GM12878 (cell line): ENCODE measurements at regions not wholly inside any gene's neighbourhood (a gene's known extent, or its start where the extent isn't known, plus 50 kb on each side); places are given as distances from the start of the nearest gene placed in this dataset.

Experiments used
- ATAC-seq: fragments of 200-7000 bp; cut with Tn5 transposase; 3 replicates; pipeline ENCODE4 v1.9.1; 2020; ENCODE audit warnings: mild to moderate bottlenecking, moderate library complexity
- BruUV-seq: library from RNA; stranded (reverse); fragments of 400-500 nt; replicated peaks from 2 replicates; lab custom pipeline; 2021; lab: Mats Ljungman, UMichigan
- CTCF ChIA-PET: fragments of 300-600 bp; sonication (Branson Sonifier 250); formaldehyde crosslinking; extraction: SDS; loops from one replicate; lab custom pipeline; 2021; ENCODE audit warnings: inconsistent platforms; lab: Yijun Ruan, JAX
- POLR2A ChIA-PET: fragments of 350-600 bp; formaldehyde crosslinking; extraction: SDS; loops from one replicate; lab custom pipeline; 2021; ENCODE audit warnings: inconsistent platforms; lab: Charles Lee
- RAD21 ChIA-PET: fragments of 300-600 bp; sonication (Branson Sonifier 250); formaldehyde crosslinking; loops from one replicate; lab custom pipeline; 2023; ENCODE audit warnings: antibody characterized with exemption; ENCODE audit not compliant: unreplicated experiment; lab: Charles Lee
- SMC1A ChIA-PET: fragments of 300-600 bp; sonication (Branson Sonifier 250); formaldehyde crosslinking; loops from one replicate; lab custom pipeline; 2023; ENCODE audit not compliant: unreplicated experiment, uncharacterized antibody; lab: Charles Lee
- DNase-seq: peaks from one replicate; pipeline ENCODE4 v3.0.0-alpha.2; 2011; ENCODE audit warnings: low read depth, low spot score
- FAIRE-seq: peaks from 3 replicates; lab custom pipeline; 2011; peaks lifted over from hg19 to GRCh38; lab: Jason Lieb, UNC
- H2AFZ ChIP-seq: 2 replicates; pipeline ENCODE4 v1.6.0; 2011; ENCODE audit warnings: low read depth, low read length, control low read depth; ENCODE audit not compliant: control insufficient read depth
- H3K27ac ChIP-seq: 2 replicates; pipeline ENCODE4 v1.5.1; 2011; ENCODE audit warnings: control low read depth; ENCODE audit not compliant: control insufficient read depth, insufficient read depth
- H3K27me3 ChIP-seq, 2 experiments: replicated peaks in 1 of 2; 2 replicates each; pipeline versions ENCODE4 v1.6.0 to v1.6.1; 2011; ENCODE audit warnings: low read length in 1 of 2; ENCODE audit not compliant: control insufficient read depth in 2 of 2, insufficient read depth in 2 of 2
- H3K36me3 ChIP-seq, 2 experiments: 2 replicates each; pipeline ENCODE4 v1.5.1; 2011; ENCODE audit warnings: low read length in 1 of 2; ENCODE audit not compliant: control insufficient read depth in 2 of 2, insufficient read depth in 2 of 2
- H3K4me1 ChIP-seq: 2 replicates; pipeline ENCODE4 v1.6.1; 2011; ENCODE audit warnings: mild to moderate bottlenecking, low read length, moderate library complexity, mixed read lengths; ENCODE audit not compliant: control insufficient read depth, insufficient read depth
- H3K4me2 ChIP-seq: 2 replicates; pipeline ENCODE4 v1.6.0; 2011; ENCODE audit warnings: control low read depth; ENCODE audit not compliant: control insufficient read depth, insufficient read depth
- H3K4me3 ChIP-seq: fragments of 200-600 bp; sonication (generic); 2 replicates; pipeline ENCODE4 v1.5.1; 2016
- H3K79me2 ChIP-seq: 2 replicates; pipeline ENCODE4 v1.6.0; 2011; ENCODE audit warnings: low read length; ENCODE audit not compliant: control insufficient read depth, insufficient read depth
- H3K9ac ChIP-seq: 2 replicates; pipeline ENCODE4 v1.8.0; 2011; ENCODE audit warnings: low read length, control low read depth, mixed read lengths; ENCODE audit not compliant: control insufficient read depth, insufficient read depth
- H3K9me3 ChIP-seq: replicated peaks from 3 replicates; pipeline ENCODE4 v1.5.1; 2011; ENCODE audit warnings: mild to moderate bottlenecking, low read length; ENCODE audit not compliant: control insufficient read depth, insufficient read depth
- H4K20me1 ChIP-seq: 2 replicates; pipeline ENCODE4 v1.6.0; 2011; ENCODE audit not compliant: control insufficient read depth, insufficient read depth
- GATAD2B ChIP-seq: fragments of 450-650 bp; conservative IDR thresholded peaks from 2 replicates; pipeline ENCODE4 v1.6.1; 2017; ENCODE audit warnings: low read depth, mild to moderate bottlenecking, moderate library complexity
- whole genome bisulfite sequencing: methylation state at CpG from one replicate; pipeline ENCODE4 v1.1.6; 2016; ENCODE audit warnings: low lambda C conversion rate; ENCODE audit not compliant: insufficient replicate concordance, insufficient coverage; ENCODE audit errors: missing lambda C conversion rate; 5-methylcytosine and 5-hydroxymethylcytosine counted together
- in situ Hi-C: fragments of 300-500 bp; cut with MboI; formaldehyde crosslinking; loops from 9 replicates; pipeline ENCODE4 v1.14.3; 2018; ENCODE audit warnings: mixed read lengths
- intact Hi-C: fragments of 100-400 bp; cut with micrococcal nuclease; formaldehyde crosslinking; loops from one replicate; pipeline ENCODE4 v1.14.2; 2022; ENCODE audit not compliant: unreplicated experiment
- TF ChIP-seq, protein P1 (sequence below): fragments of 450-650 bp; conservative IDR thresholded peaks from 2 replicates; pipeline ENCODE4 v1.6.1; 2017; ENCODE audit warnings: mild to moderate bottlenecking, moderate library complexity
- TF ChIP-seq, protein P2 (sequence below): IDR thresholded peaks from 2 replicates; pipeline ENCODE4 v1.6.1; 2012; ENCODE audit warnings: mild to moderate bottlenecking, low read depth, low read length
- TF ChIP-seq, protein P3 (sequence below): fragments of 450-650 bp; formaldehyde crosslinking; IDR thresholded peaks from 2 replicates; pipeline ENCODE4 v1.4.0; 2022; ENCODE audit warnings: mild to moderate bottlenecking, moderate library complexity
- TF ChIP-seq, protein P4 (sequence below): fragments of 450-650 bp; IDR thresholded peaks from 2 replicates; pipeline ENCODE4 v1.6.1; 2017; ENCODE audit warnings: borderline replicate concordance

DNA sequence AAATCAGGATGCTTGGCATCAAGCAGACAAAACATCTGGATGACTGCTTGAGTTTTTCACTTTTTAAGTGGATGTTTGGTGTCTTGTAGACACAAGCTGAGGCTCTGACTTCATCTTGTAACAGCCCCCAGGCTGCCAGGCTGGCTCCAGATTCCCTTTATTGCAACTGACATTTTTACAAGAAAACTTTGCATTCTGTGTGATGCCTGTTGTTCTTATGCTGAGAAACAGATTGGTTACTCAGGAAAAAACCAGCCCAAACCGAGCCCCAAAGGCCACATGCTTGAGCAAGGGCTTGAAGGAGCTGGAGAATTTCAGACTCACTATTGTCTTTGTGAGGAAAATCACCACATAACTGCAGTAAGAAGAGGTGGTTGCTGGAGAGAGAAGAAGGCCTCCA, 98.4 kb upstream of the PREP start (continued):
- TF ChIP-seq, protein P1, sequence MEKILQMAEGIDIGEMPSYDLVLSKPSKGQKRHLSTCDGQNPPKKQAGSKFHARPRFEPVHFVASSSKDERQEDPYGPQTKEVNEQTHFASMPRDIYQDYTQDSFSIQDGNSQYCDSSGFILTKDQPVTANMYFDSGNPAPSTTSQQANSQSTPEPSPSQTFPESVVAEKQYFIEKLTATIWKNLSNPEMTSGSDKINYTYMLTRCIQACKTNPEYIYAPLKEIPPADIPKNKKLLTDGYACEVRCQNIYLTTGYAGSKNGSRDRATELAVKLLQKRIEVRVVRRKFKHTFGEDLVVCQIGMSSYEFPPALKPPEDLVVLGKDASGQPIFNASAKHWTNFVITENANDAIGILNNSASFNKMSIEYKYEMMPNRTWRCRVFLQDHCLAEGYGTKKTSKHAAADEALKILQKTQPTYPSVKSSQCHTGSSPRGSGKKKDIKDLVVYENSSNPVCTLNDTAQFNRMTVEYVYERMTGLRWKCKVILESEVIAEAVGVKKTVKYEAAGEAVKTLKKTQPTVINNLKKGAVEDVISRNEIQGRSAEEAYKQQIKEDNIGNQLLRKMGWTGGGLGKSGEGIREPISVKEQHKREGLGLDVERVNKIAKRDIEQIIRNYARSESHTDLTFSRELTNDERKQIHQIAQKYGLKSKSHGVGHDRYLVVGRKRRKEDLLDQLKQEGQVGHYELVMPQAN = no peak

DNA sequence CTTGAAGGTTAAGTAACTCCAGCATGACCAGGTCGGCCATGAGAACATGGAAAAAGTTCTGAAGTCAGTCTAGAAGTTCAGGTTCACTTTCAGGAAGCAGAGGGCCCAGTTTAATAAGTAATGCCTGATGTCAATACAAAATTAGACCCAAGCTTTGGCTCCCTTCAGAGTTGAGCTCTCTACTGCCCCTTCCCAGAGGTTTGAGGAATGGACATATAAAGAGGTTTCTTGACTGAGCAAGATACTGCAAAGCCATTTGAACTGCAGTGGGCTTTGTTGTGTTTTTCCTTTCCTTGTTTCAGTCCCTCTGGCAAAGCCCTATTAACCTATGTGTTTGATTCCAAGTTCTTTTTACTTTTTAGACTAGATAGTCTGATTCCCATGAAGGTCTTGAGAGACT, 97.8 kb upstream of the PREP start:
- ChIA-PET POLR2A (no interaction called here), SMC1A (interaction anchor here (1.0 to 6.5 kb wide), 7 partner anchors 10 to 249 kb away, joined by 3 to 42 read pairs (median 4); no protein-coding TSS in a partner anchor), RAD21 (no interaction called here), CTCF (interaction anchor here (0.6 to 1.4 kb wide), 3 partner anchors 10 to 722 kb away, joined by 3 read pairs; no protein-coding TSS in a partner anchor)
- TF ChIP-seq, protein P2, sequence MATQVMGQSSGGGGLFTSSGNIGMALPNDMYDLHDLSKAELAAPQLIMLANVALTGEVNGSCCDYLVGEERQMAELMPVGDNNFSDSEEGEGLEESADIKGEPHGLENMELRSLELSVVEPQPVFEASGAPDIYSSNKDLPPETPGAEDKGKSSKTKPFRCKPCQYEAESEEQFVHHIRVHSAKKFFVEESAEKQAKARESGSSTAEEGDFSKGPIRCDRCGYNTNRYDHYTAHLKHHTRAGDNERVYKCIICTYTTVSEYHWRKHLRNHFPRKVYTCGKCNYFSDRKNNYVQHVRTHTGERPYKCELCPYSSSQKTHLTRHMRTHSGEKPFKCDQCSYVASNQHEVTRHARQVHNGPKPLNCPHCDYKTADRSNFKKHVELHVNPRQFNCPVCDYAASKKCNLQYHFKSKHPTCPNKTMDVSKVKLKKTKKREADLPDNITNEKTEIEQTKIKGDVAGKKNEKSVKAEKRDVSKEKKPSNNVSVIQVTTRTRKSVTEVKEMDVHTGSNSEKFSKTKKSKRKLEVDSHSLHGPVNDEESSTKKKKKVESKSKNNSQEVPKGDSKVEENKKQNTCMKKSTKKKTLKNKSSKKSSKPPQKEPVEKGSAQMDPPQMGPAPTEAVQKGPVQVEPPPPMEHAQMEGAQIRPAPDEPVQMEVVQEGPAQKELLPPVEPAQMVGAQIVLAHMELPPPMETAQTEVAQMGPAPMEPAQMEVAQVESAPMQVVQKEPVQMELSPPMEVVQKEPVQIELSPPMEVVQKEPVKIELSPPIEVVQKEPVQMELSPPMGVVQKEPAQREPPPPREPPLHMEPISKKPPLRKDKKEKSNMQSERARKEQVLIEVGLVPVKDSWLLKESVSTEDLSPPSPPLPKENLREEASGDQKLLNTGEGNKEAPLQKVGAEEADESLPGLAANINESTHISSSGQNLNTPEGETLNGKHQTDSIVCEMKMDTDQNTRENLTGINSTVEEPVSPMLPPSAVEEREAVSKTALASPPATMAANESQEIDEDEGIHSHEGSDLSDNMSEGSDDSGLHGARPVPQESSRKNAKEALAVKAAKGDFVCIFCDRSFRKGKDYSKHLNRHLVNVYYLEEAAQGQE = no peak
- TF ChIP-seq, protein P3, sequence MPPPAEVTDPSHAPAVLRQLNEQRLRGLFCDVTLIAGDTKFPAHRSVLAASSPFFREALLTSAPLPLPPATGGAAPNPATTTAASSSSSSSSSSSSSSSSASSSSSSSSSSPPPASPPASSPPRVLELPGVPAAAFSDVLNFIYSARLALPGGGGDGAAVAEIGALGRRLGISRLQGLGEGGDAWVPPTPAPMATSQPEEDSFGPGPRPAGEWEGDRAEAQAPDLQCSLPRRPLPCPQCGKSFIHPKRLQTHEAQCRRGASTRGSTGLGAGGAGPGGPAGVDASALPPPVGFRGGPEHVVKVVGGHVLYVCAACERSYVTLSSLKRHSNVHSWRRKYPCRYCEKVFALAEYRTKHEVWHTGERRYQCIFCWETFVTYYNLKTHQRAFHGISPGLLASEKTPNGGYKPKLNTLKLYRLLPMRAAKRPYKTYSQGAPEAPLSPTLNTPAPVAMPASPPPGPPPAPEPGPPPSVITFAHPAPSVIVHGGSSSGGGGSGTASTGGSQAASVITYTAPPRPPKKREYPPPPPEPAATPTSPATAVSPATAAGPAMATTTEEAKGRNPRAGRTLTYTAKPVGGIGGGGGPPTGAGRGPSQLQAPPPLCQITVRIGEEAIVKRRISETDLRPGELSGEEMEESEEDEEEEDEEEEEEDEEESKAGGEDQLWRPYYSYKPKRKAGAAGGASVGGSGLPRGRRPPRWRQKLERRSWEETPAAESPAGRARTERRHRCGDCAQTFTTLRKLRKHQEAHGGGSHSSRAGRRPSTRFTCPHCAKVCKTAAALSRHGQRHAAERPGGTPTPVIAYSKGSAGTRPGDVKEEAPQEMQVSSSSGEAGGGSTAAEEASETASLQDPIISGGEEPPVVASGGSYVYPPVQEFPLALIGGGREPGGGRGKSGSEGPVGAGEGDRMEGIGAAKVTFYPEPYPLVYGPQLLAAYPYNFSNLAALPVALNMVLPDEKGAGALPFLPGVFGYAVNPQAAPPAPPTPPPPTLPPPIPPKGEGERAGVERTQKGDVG (CRISPR knock-in tag) = no peak
- no peak for TF ChIP-seq GATAD2B
- TF ChIP-seq, protein P4, sequence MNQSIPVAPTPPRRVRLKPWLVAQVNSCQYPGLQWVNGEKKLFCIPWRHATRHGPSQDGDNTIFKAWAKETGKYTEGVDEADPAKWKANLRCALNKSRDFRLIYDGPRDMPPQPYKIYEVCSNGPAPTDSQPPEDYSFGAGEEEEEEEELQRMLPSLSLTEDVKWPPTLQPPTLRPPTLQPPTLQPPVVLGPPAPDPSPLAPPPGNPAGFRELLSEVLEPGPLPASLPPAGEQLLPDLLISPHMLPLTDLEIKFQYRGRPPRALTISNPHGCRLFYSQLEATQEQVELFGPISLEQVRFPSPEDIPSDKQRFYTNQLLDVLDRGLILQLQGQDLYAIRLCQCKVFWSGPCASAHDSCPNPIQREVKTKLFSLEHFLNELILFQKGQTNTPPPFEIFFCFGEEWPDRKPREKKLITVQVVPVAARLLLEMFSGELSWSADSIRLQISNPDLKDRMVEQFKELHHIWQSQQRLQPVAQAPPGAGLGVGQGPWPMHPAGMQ = no peak
- H3K36me3 ChIP-seq = no peaks in the 10 kb centered on the region
- peak; percentile 39; the same call in 1 of the 3 replicates for ATAC-seq
- H2AFZ ChIP-seq = no peak overlapping the region
- in situ Hi-C loops = no loop called here
- no peaks in the 10 kb centered on the region; the same call in 2 of the 3 replicates for H3K9me3 ChIP-seq
- no peak for DNase-seq
- intact Hi-C loops = no loop called here
- no peak for FAIRE-seq
- no peaks in the 10 kb centered on the region for H4K20me1 ChIP-seq
- H3K79me2 ChIP-seq = no peaks in the 10 kb centered on the region
- peaks cover 6% of the 10 kb centered on the region for H3K4me1 ChIP-seq
- H3K4me2 ChIP-seq = no peak overlapping the region
- no peak overlapping the region for H3K4me3 ChIP-seq
- peaks cover 0 to 2% of the 10 kb centered on the region in 2 experiments; a peak in 2 of 4 replicates for H3K27me3 ChIP-seq
- no peak overlapping the region for H3K27ac ChIP-seq
- WGBS = 85% methylated on average over 1 of the region's 1 CpG
- no TSS peak for BruUV-seq
- no peak overlapping the region for H3K9ac ChIP-seq
